BLaER1 treated with 17β-estradiol and CSF1 and Interleukin-3, amounts not matched to agents 10 nM and 100 nM (cell line): ENCODE measurements at regions not wholly inside any gene's neighbourhood (a gene's known extent, or its start where the extent isn't known, plus 50 kb on each side); places are given as distances from the start of the nearest gene placed in this dataset.

Source experiments
- H3K27ac ChIP-seq, 11 experiments: shearing (Covaris generic); formaldehyde crosslinking; 2 replicates each; pipeline ENCODE4 v1.8.1; 2022
- H3K27me3 ChIP-seq, 11 experiments: shearing (Covaris generic); formaldehyde crosslinking; 2 replicates each; pipeline ENCODE4 v1.8.1; 2022
- H3K36me3 ChIP-seq, 11 experiments: shearing (Covaris generic); formaldehyde crosslinking; 2 replicates each; pipeline ENCODE4 v1.8.1; 2022
- H3K4me1 ChIP-seq, 10 experiments: shearing (Covaris generic); formaldehyde crosslinking; 2 replicates each; pipeline ENCODE4 v1.8.1; 2022
- H3K4me2 ChIP-seq, 11 experiments: shearing (Covaris generic); formaldehyde crosslinking; 2 replicates each; pipeline ENCODE4 v1.8.1; 2022
- H3K4me3 ChIP-seq, 10 experiments: shearing (Covaris generic); formaldehyde crosslinking; 2 replicates each; pipeline ENCODE4 v1.8.1; 2022
- H3K9ac ChIP-seq, 11 experiments: shearing (Covaris generic); formaldehyde crosslinking; 2 replicates each; pipeline ENCODE4 v1.8.1; 2022
- H3K9me3 ChIP-seq, 11 experiments: shearing (Covaris generic); formaldehyde crosslinking; replicated peaks in 1 of 11; 2 replicates each; pipeline ENCODE4 v1.8.1; 2022
- H4K20me1 ChIP-seq, 11 experiments: shearing (Covaris generic); formaldehyde crosslinking; 2 replicates each; pipeline ENCODE4 v1.8.1; 2022
- Cebpa-rat ChIP-seq, 11 experiments: shearing (Covaris generic); IDR thresholded peaks; 2 replicates each; pipeline ENCODE4 v1.8.1; 2022

DNA sequence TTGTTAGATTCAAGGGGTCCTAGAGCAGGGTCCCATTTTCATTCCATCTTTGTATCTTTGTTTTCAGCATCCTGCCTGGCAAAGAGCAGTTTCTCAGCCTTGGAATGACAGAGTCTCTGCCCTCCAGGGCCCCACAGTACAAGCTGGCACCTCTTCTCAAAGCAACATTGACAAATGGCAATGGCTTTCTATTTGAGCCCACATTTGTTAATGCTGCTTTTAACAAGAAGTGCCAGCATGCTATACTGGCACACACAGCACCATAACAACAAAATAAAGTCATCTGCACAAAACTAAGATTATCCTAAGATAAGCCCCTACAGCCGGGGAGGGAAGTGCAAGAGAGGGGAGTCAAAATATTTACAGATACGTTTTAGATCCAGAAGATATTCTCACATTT, 309.7 kb upstream of the C11orf87 start:
- no peak for TF ChIP-seq Cebpa-rat (IDR thresholded peaks at IDR 0.05)
- H3K9me3 ChIP-seq, result no peaks in the 10 kb centered on the region
- no peak overlapping the region for H3K9ac ChIP-seq
- no peak overlapping the region for H3K4me3 ChIP-seq
- H3K27ac ChIP-seq, result no peak overlapping the region
- H4K20me1 ChIP-seq, result no peaks in the 10 kb centered on the region
- H3K36me3 ChIP-seq, result no peaks in the 10 kb centered on the region
- no peaks in the 10 kb centered on the region for H3K27me3 ChIP-seq
- no peaks in the 10 kb centered on the region for H3K4me1 ChIP-seq
- no peak overlapping the region for H3K4me2 ChIP-seq

DNA sequence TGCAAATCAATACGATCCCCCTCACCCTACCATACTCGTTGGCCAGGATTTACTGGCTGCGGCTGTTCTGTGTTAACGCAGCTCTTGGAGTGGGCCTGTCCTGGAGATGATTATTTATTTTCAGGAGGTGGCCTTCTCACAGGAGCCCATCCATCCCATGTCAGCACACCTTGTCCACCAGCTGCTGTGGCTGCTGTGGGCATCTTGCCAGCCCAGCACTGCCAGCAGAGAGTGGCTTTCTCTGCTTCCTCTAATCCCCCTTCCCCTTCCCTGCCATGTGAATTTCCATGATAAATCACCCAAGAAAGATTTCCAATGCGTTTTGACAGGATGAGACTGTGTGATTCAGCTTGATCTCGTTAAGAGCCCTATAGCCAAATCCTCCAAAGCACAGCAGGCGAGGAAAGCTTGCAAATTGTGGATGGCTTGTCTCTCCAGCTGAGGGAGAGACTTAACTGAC, 309.1 kb upstream of the C11orf87 start:
- no peak overlapping the region for H3K9ac ChIP-seq
- H3K4me2 ChIP-seq, result no peak overlapping the region
- H3K27ac ChIP-seq, result no peak overlapping the region
- no peaks in the 10 kb centered on the region for H3K27me3 ChIP-seq
- no peak for TF ChIP-seq Cebpa-rat (IDR thresholded peaks at IDR 0.05)
- H3K4me1 ChIP-seq, result no peaks in the 10 kb centered on the region
- no peaks in the 10 kb centered on the region for H3K9me3 ChIP-seq
- H3K36me3 ChIP-seq, result no peaks in the 10 kb centered on the region
- H4K20me1 ChIP-seq, result no peaks in the 10 kb centered on the region
- no peak overlapping the region for H3K4me3 ChIP-seq

DNA sequence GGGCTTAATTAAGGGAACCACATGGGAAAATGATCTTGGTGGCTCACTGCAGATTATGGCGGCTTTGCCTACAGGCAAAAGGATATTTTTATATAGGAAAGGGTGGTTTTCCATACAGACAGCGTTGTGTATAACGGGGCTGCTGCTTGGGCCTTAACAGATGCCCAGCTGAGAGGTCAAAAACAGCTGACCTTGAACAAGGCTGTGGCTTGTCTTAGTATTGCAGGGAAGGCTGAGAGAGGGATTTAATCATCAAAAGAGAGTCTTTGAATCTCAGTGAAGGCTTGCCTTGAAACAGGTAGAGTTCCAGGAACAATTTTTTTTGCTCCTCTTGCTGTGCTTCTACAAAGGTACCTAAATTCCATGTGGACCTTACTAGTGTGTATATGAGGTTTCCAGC, 301.6 kb upstream of the C11orf87 start:
- H3K4me2 ChIP-seq, result no peak overlapping the region
- no peaks in the 10 kb centered on the region for H3K36me3 ChIP-seq
- no peaks in the 10 kb centered on the region for H3K4me1 ChIP-seq
- no peak overlapping the region for H3K4me3 ChIP-seq
- H3K9me3 ChIP-seq, result no peaks in the 10 kb centered on the region
- TF ChIP-seq Cebpa-rat (IDR thresholded peaks at IDR 0.05), result no peak
- no peaks in the 10 kb centered on the region for H3K27me3 ChIP-seq
- H4K20me1 ChIP-seq, result no peaks in the 10 kb centered on the region
- H3K27ac ChIP-seq, result no peak overlapping the region
- H3K9ac ChIP-seq, result no peak overlapping the region

DNA sequence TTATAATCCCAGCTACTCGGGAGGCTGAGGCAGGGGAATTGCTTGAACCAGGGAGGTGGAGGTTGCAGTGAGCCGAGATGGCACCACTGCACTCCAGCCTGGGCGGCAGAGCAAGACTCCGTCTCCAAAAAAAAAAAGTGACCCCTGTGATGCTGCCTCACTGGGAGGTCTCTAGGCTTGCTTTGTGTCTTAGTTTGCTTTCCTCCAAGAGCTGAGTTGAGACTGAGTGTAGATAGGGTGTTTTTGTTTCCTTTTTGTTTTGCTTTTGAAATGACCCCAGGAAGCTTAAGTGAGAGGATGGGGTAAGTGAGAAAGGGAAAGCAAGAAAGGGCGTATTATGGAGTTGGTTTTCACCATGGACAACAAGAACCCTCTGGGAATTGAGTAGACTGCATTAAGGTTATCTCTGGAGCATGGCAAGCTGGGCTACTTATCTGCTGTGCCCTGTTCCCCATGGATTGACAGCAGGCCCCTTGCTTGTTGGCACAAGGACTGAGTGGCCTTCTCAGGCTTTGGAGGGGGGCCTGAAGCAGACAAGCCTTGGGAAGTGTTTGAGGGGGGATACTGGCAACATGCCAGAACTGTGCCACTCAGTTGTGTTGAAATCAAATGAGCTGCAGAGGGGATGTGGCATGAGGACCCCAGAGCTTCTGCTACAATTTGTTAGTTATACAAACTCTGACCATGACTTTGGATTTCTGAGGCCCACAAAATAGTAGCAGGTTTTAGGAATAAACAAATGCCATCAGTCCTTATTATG, 300.6 kb upstream of the C11orf87 start:
- H3K9me3 ChIP-seq, result no peaks in the 10 kb centered on the region
- no peak for TF ChIP-seq Cebpa-rat (IDR thresholded peaks at IDR 0.05)
- H3K9ac ChIP-seq, result no peak overlapping the region
- no peaks in the 10 kb centered on the region for H4K20me1 ChIP-seq
- no peaks in the 10 kb centered on the region for H3K27me3 ChIP-seq
- no peak overlapping the region for H3K4me3 ChIP-seq
- no peak overlapping the region for H3K4me2 ChIP-seq
- no peaks in the 10 kb centered on the region for H3K4me1 ChIP-seq
- no peaks in the 10 kb centered on the region for H3K36me3 ChIP-seq
- H3K27ac ChIP-seq, result no peak overlapping the region

DNA sequence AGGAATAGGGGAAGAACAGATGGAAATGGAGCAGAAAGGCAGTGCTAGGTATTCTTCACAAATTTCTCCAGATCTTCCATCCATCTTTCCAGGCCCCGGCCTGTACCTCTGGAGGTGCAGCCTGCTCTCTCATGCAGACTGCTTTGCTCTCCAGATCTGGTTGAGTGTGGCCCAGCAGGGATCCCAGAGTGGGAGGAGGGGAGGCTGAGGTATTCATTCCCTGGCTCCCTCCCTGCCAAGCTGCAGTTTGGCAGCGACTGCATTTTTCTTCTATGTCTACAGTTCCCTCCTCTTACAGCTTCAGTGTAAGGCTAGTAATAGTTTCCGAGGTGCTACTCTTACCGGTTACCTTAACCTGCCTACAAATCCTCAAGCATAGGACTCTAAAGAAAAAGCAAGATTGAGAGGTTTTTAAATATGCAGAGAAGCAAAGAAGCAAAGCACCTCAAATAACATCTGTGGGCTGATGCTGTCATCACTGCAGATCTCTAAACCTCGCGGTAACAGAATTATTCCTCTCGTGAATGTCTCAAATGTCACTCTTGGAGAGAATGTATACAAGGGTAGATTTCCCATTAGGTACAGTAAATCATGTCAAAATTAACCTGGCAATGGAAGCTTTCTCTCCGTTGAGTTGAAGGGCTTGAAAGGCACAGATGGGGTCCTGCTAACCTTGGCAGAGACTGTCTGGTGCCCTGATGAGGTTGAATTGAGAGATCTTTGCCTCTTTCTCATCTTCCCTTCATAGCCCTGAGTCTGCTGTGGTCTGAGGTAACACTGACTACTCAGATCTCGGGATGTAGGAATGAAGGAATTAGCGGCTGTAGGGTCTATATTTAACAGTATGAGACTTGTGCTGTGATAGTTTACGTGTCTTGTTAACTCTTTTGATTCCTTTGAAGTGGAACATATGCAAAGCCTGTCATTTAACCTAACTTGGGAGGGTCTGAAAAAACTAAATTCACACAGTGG, 297.9 kb upstream of the C11orf87 start:
- Histone ChIP-seq H3K9me3 (no peaks in the 10 kb centered on the region), H3K27ac (no peak overlapping the region), H3K4me3 (no peak overlapping the region), H3K9ac (no peak overlapping the region), H3K27me3 (no peaks in the 10 kb centered on the region), H3K4me1 (no peaks in the 10 kb centered on the region), H3K4me2 (no peak overlapping the region), H4K20me1 (no peaks in the 10 kb centered on the region), H3K36me3 (no peaks in the 10 kb centered on the region)
- TF ChIP-seq Cebpa-rat (IDR thresholded peaks at IDR 0.05), result no peak

DNA sequence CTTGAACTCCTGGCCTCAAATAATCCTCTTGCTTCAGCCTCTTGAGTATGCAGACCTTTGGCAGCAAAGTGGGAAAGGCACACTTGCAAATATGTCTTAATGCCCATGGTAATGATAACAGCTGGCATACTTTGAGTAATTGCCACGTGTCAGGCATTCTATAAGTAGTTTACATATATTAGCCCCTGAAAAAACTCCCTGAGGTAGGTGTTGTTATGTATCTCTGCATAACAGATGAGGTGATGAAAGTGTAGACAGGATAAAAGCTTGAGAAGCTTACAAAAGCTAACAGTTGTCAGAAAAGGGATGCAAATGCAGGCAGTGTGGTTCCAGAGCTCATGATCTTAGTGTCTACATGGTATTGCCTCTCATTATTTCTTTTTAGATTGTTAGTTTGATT, 291.1 kb upstream of the C11orf87 start:
- TF ChIP-seq Cebpa-rat (IDR thresholded peaks at IDR 0.05), result no peak
- Histone ChIP-seq H3K4me3 (no peak overlapping the region), H4K20me1 (no peaks in the 10 kb centered on the region), H3K27me3 (no peaks in the 10 kb centered on the region), H3K4me1 (no peaks in the 10 kb centered on the region), H3K9me3 (no peaks in the 10 kb centered on the region), H3K27ac (no peak overlapping the region), H3K9ac (no peak overlapping the region), H3K36me3 (no peaks in the 10 kb centered on the region), H3K4me2 (no peak overlapping the region)

DNA sequence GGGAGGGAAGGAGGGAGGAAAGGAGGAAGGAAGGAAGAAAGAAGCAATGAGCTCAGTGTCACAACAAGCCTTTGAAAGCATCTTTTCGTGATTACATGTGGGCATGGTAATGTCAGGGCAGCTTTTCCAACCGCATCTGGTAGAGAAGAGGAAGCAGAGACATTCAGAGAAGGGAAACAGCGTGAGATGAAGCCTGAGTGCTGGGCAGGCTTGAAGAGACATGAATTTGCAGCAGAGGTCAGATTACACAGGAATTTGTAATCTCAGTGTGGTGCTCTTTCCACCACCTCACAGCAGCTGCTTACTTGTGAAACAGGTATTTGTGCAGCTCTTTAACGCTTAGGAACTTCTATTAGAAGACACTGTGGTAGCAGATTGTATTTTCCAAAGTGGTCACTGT, 289.5 kb upstream of the C11orf87 start:
- TF ChIP-seq Cebpa-rat (IDR thresholded peaks at IDR 0.05), result no peak
- Histone ChIP-seq H3K27ac (no peak overlapping the region), H3K9ac (no peak overlapping the region)

DNA sequence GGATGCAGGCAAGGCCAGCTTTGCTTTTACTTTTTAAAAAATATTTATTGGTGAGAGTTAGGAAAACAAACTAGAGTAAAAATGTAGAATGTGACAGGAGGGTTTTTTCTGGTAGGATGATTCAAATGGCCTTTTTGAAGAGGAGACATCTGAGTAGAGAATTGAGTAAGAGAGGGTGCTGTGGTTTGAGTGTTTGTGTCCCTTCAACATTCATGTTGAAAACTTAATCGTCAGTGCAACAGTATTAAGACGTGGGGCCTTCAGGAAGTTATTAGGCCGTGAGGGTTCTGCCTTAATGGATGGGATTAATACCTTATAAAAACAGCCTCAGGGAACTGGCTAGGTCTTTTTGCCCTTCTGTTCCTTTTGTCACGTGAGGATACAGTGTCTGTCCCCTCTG, 288.8 kb upstream of the C11orf87 start:
- H3K27ac ChIP-seq, result no peak overlapping the region

More for the DNA sequence above, 289.5 kb upstream of the C11orf87 start:
- Histone ChIP-seq H3K4me3 (no peak overlapping the region), H3K4me1 (no peaks in the 10 kb centered on the region), H3K36me3 (no peaks in the 10 kb centered on the region), H4K20me1 (no peaks in the 10 kb centered on the region), H3K4me2 (no peak overlapping the region), H3K9me3 (no peaks in the 10 kb centered on the region), H3K27me3 (no peaks in the 10 kb centered on the region)

DNA sequence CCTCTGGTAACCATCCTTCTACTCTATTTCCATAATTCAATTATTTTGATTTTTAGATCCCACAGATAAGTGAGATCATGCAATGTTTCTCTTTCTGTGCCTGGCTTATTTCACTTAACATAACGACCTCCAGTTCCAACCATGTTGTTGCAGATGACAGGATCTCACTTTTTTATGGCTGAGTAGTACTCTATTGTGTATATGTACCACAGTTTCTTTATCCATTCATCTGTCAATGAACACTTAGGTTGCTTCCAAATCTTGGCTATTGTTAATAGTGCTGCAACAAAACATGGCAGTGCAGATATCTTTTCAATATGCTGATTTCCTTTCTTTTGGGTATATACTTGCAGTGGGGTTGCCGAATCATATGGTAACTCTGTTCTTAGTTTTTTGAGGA, 286.4 kb upstream of the C11orf87 start:
- H3K4me3 ChIP-seq, result no peak overlapping the region
- no peak for TF ChIP-seq Cebpa-rat (IDR thresholded peaks at IDR 0.05)
- H3K36me3 ChIP-seq, result no peaks in the 10 kb centered on the region
- H3K4me2 ChIP-seq, result no peak overlapping the region
- H3K9me3 ChIP-seq, result no peaks in the 10 kb centered on the region
- no peak overlapping the region for H3K27ac ChIP-seq
- no peaks in the 10 kb centered on the region for H3K27me3 ChIP-seq
- H3K9ac ChIP-seq, result no peak overlapping the region
- H3K4me1 ChIP-seq, result no peaks in the 10 kb centered on the region
- no peaks in the 10 kb centered on the region for H4K20me1 ChIP-seq

More for the DNA sequence above, 288.8 kb upstream of the C11orf87 start:
- no peaks in the 10 kb centered on the region for H3K4me1 ChIP-seq
- H3K4me2 ChIP-seq, result no peak overlapping the region
- no peak overlapping the region for H3K4me3 ChIP-seq
- H3K9me3 ChIP-seq, result no peaks in the 10 kb centered on the region
- TF ChIP-seq Cebpa-rat (IDR thresholded peaks at IDR 0.05), result no peak
- no peaks in the 10 kb centered on the region for H4K20me1 ChIP-seq
- no peak overlapping the region for H3K9ac ChIP-seq
- H3K36me3 ChIP-seq, result no peaks in the 10 kb centered on the region
- H3K27me3 ChIP-seq, result no peaks in the 10 kb centered on the region
